ENCODE measurements at regions not wholly inside any gene's neighbourhood (a gene's known extent, or its start where the extent isn't known, plus 50 kb on each side); places are given as distances from the start of the nearest gene placed in this dataset.

GRCh38 chr19:31135841-31136240 is 213.4 kb downstream of the TSHZ3 start:
- DNase-seq (ENCODE audit: low read depth in 2 of 2), result peak in 1 of 2 donors; percentile 64

GRCh38 chr19:31132753-31133110 is 216.5 kb downstream of the TSHZ3 start:
- Histone ChIP-seq H4K20me1 (ENCODE audit: control insufficient read depth, extremely low read depth, insufficient read depth, low read length) (no peaks in the 10 kb centered on the region), H3K4me2 (ENCODE audit: extremely low read depth, insufficient read depth, low read length) (no peak overlapping the region), H3K36me3 (ENCODE audit: control insufficient read depth, insufficient read depth, low read length) (no peaks in the 10 kb centered on the region), H3K9ac (ENCODE audit: insufficient read depth, low read length) (no peak overlapping the region), H3K4me1 (ENCODE audit: control insufficient read depth, extremely low read depth, insufficient read depth, low read length) (peaks cover 6% of the 10 kb centered on the region), H2AFZ (ENCODE audit: low read length) (no peak overlapping the region), H3K27ac (ENCODE audit: insufficient read depth, low read length) (no peak overlapping the region), H3K4me3 (replicated peaks in 1 of 4; ENCODE audit: control extremely low read depth in 1 of 4, insufficient read depth in 1 of 4, low read depth in 3 of 4, low read length in 4 of 4) (no peak overlapping the region), H3K27me3 (ENCODE audit: control insufficient read depth, insufficient read depth, low read length) (no peaks in the 10 kb centered on the region), H3K79me2 (ENCODE audit: control insufficient read depth, insufficient read depth, low read length) (no peaks in the 10 kb centered on the region), H3K9me3 (ENCODE audit: control insufficient read depth, insufficient read depth, low read depth, low read length) (no peaks in the 10 kb centered on the region)
- no peak for DNase-seq (ENCODE audit: low read depth in 2 of 2)
- TF ChIP-seq EZH2 (IDR thresholded peaks at IDR 0.05; ENCODE audit: low read length, missing control alignments), result no peak
- no peak for TF ChIP-seq CTCF (conservative IDR thresholded peaks at IDR 0.05 in 1 of 2, IDR thresholded peaks at IDR 0.05 in 1 of 2; ENCODE audit: low read depth in 1 of 2, low read length in 2 of 2)

More at GRCh38 chr19:31135841-31136240, 213.4 kb downstream of the TSHZ3 start:
- TF ChIP-seq EZH2 (IDR thresholded peaks at IDR 0.05; ENCODE audit: low read length, missing control alignments), result no peak
- no peak for TF ChIP-seq CTCF (conservative IDR thresholded peaks at IDR 0.05 in 1 of 2, IDR thresholded peaks at IDR 0.05 in 1 of 2; ENCODE audit: low read depth in 1 of 2, low read length in 2 of 2)
- H3K36me3 ChIP-seq (ENCODE audit: control insufficient read depth, insufficient read depth, low read length), result no peaks in the 10 kb centered on the region
- H3K4me1 ChIP-seq (ENCODE audit: control insufficient read depth, extremely low read depth, insufficient read depth, low read length), result peaks cover 14% of the 10 kb centered on the region
- no peaks in the 10 kb centered on the region for H3K79me2 ChIP-seq (ENCODE audit: control insufficient read depth, insufficient read depth, low read length)
- no peak overlapping the region for H3K27ac ChIP-seq (ENCODE audit: insufficient read depth, low read length)
- no peak overlapping the region for H3K9ac ChIP-seq (ENCODE audit: insufficient read depth, low read length)
- H3K4me2 ChIP-seq (ENCODE audit: extremely low read depth, insufficient read depth, low read length), result no peak overlapping the region
- H4K20me1 ChIP-seq (ENCODE audit: control insufficient read depth, extremely low read depth, insufficient read depth, low read length), result no peaks in the 10 kb centered on the region
- no peak overlapping the region for H3K4me3 ChIP-seq (replicated peaks in 1 of 4; ENCODE audit: control extremely low read depth in 1 of 4, insufficient read depth in 1 of 4, low read depth in 3 of 4, low read length in 4 of 4)
- no peak overlapping the region for H2AFZ ChIP-seq (ENCODE audit: low read length)
- H3K27me3 ChIP-seq (ENCODE audit: control insufficient read depth, insufficient read depth, low read length), result no peaks in the 10 kb centered on the region
- H3K9me3 ChIP-seq (ENCODE audit: control insufficient read depth, insufficient read depth, low read depth, low read length), result no peaks in the 10 kb centered on the region

- H3K9me3 ChIP-seq (ENCODE audit: control insufficient read depth, insufficient read depth, low read depth, low read length), result no peaks in the 10 kb centered on the region
- H3K27me3 ChIP-seq (ENCODE audit: control insufficient read depth, insufficient read depth, low read length), result no peaks in the 10 kb centered on the region
- no peak for DNase-seq (ENCODE audit: low read depth in 2 of 2)
- H3K27ac ChIP-seq (ENCODE audit: insufficient read depth, low read length), result peak overlapping the region; percentile 89
- H3K4me1 ChIP-seq (ENCODE audit: control insufficient read depth, extremely low read depth, insufficient read depth, low read length), result peaks cover 11% of the 10 kb centered on the region
- TF ChIP-seq CTCF (conservative IDR thresholded peaks at IDR 0.05 in 1 of 2, IDR thresholded peaks at IDR 0.05 in 1 of 2; ENCODE audit: low read depth in 1 of 2, low read length in 2 of 2) (no peak), EZH2 (IDR thresholded peaks at IDR 0.05; ENCODE audit: low read length, missing control alignments) (no peak)
- no peak overlapping the region for H3K4me2 ChIP-seq (ENCODE audit: extremely low read depth, insufficient read depth, low read length)
- H3K79me2 ChIP-seq (ENCODE audit: control insufficient read depth, insufficient read depth, low read length), result no peaks in the 10 kb centered on the region
- H3K9ac ChIP-seq (ENCODE audit: insufficient read depth, low read length), result no peak overlapping the region
- H3K4me3 ChIP-seq (replicated peaks in 1 of 4; ENCODE audit: control extremely low read depth in 1 of 4, insufficient read depth in 1 of 4, low read depth in 3 of 4, low read length in 4 of 4), result no peak overlapping the region
- no peaks in the 10 kb centered on the region for H3K36me3 ChIP-seq (ENCODE audit: control insufficient read depth, insufficient read depth, low read length)
- no peaks in the 10 kb centered on the region for H4K20me1 ChIP-seq (ENCODE audit: control insufficient read depth, extremely low read depth, insufficient read depth, low read length)
- no peak overlapping the region for H2AFZ ChIP-seq (ENCODE audit: low read length)
Measured at GRCh38 chr19:31128291-31128690, 220.9 kb downstream of the TSHZ3 start.

Measured in fibroblast of lung (primary cell).